ENCODE measurements at regions not wholly inside any gene's neighbourhood (a gene's known extent, or its start where the extent isn't known, plus 50 kb on each side); places are given as distances from the start of the nearest gene placed in this dataset.

DNA sequence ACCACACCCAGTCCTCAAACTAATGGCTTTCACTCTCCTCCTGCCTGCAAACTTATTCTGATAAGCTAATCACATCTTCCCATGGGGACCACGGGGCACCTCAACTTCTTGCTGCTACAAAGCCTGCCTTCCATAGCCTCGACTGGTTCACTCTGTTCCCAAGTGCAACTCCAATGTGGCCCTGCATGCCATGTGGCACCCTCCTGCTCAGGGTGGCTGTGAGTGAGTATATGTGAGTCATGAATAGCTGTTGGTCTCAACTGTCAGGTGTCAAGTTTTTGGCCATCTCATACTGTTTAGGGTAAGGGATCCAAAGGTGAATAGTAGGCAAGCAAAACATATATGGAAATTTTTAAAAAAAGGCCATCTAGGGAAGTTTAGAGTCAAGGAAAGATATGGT lies 276.1 kb upstream of the DCC start:
- H3K9me2 ChIP-seq, result no peaks in the 10 kb centered on the region
- H3K4me2 ChIP-seq, result no peak overlapping the region
- 20% methylated on average over 2 of the region's 2 CpGs for WGBS (ENCODE audit: low lambda C conversion rate)
- H3K4me3 ChIP-seq (ENCODE audit: low read depth in 2 of 2, low read length in 1 of 2), result no peak overlapping the region
- H3K9ac ChIP-seq, result no peak overlapping the region
- no peaks in the 10 kb centered on the region for H3K27me3 ChIP-seq (ENCODE audit: insufficient read depth)
- H3F3A ChIP-seq (replicated peaks; ENCODE audit: insufficient read depth), result no peaks in the 10 kb centered on the region
- H3K4me1 ChIP-seq (ENCODE audit: control insufficient read depth in 1 of 2, insufficient read depth in 2 of 2, low read depth in 1 of 2, low read length in 1 of 2), result no peaks in the 10 kb centered on the region; a peak in 1 of 4 replicates
- no peak for TF ChIP-seq TAF1 (IDR thresholded peaks at IDR 0.05; ENCODE audit: borderline replicate concordance, low read depth, low read length)
- TF ChIP-seq, protein P1, sequence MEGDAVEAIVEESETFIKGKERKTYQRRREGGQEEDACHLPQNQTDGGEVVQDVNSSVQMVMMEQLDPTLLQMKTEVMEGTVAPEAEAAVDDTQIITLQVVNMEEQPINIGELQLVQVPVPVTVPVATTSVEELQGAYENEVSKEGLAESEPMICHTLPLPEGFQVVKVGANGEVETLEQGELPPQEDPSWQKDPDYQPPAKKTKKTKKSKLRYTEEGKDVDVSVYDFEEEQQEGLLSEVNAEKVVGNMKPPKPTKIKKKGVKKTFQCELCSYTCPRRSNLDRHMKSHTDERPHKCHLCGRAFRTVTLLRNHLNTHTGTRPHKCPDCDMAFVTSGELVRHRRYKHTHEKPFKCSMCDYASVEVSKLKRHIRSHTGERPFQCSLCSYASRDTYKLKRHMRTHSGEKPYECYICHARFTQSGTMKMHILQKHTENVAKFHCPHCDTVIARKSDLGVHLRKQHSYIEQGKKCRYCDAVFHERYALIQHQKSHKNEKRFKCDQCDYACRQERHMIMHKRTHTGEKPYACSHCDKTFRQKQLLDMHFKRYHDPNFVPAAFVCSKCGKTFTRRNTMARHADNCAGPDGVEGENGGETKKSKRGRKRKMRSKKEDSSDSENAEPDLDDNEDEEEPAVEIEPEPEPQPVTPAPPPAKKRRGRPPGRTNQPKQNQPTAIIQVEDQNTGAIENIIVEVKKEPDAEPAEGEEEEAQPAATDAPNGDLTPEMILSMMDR (IDR thresholded peaks at IDR 0.05), result no peak
- ChIA-PET CTCF (interaction anchor here (1.2 kb wide), 1 partner anchor 17 kb away, joined by 3 read pairs; no protein-coding TSS in a partner anchor), POLR2A (no interaction called here)
- no peaks in the 10 kb centered on the region for H3K36me3 ChIP-seq (replicated peaks in 1 of 2; ENCODE audit: control insufficient read depth in 1 of 2, insufficient read depth in 2 of 2, low read length in 1 of 2)
- no peak for DNase-seq
- no peaks in the 10 kb centered on the region for H3K79me2 ChIP-seq (ENCODE audit: insufficient read depth)
- no peak overlapping the region for H3K27ac ChIP-seq (ENCODE audit: low read depth in 2 of 2, low read length in 1 of 2)
- H4K20me1 ChIP-seq (ENCODE audit: insufficient read depth), result no peaks in the 10 kb centered on the region
- H3K9me3 ChIP-seq, result no peaks in the 10 kb centered on the region; the same call in 1 of the 2 replicates
- H2AFZ ChIP-seq (ENCODE audit: low read depth), result no peak overlapping the region

DNA sequence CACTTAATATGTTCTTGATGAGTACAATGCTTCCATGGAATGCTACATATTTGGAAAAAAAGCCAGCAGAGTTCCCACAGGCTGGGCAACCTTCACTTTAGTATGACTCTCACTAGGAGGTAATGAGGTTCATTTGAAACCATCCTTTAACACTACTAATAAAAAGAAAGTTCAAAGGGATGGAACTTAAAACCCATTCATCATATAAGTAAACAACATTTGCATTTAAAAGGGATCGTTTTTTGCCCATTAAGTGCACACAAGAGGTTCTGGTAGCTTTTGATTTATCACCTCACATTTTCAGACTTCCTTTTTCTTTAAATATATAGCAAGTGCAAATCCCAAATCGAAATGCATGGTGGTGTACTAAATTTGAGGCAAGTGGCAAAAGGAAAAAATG lies 270.8 kb upstream of the DCC start:
- no peak overlapping the region for H3K4me2 ChIP-seq
- no peak for TF ChIP-seq SIN3A (IDR thresholded peaks at IDR 0.05; ENCODE audit: borderline replicate concordance, low read depth, low read length)
- no peak for DNase-seq
- CTCF ChIA-PET, result no interaction called here
- H3K27ac ChIP-seq (ENCODE audit: low read depth in 2 of 2, low read length in 1 of 2), result no peak overlapping the region
- H2AFZ ChIP-seq (ENCODE audit: low read depth), result no peak overlapping the region
- H3K9me2 ChIP-seq, result no peaks in the 10 kb centered on the region
- H4K20me1 ChIP-seq (ENCODE audit: insufficient read depth), result no peaks in the 10 kb centered on the region
- no peaks in the 10 kb centered on the region; the same call in 1 of the 2 replicates for H3K9me3 ChIP-seq
- no peak overlapping the region for H3K4me3 ChIP-seq (ENCODE audit: low read depth in 2 of 2, low read length in 1 of 2)
- no peaks in the 10 kb centered on the region for H3K4me1 ChIP-seq (ENCODE audit: control insufficient read depth in 1 of 2, insufficient read depth in 2 of 2, low read depth in 1 of 2, low read length in 1 of 2)
- H3F3A ChIP-seq (replicated peaks; ENCODE audit: insufficient read depth), result no peaks in the 10 kb centered on the region
- 7% methylated on average over 2 of the region's 2 CpGs for WGBS (ENCODE audit: low lambda C conversion rate)
- H3K79me2 ChIP-seq (ENCODE audit: insufficient read depth), result no peaks in the 10 kb centered on the region
- H3K36me3 ChIP-seq (replicated peaks in 1 of 2; ENCODE audit: control insufficient read depth in 1 of 2, insufficient read depth in 2 of 2, low read length in 1 of 2), result no peaks in the 10 kb centered on the region
- POLR2A ChIA-PET, result no interaction called here
- no peak overlapping the region for H3K9ac ChIP-seq
- H3K27me3 ChIP-seq (ENCODE audit: insufficient read depth), result no peaks in the 10 kb centered on the region

DNA sequence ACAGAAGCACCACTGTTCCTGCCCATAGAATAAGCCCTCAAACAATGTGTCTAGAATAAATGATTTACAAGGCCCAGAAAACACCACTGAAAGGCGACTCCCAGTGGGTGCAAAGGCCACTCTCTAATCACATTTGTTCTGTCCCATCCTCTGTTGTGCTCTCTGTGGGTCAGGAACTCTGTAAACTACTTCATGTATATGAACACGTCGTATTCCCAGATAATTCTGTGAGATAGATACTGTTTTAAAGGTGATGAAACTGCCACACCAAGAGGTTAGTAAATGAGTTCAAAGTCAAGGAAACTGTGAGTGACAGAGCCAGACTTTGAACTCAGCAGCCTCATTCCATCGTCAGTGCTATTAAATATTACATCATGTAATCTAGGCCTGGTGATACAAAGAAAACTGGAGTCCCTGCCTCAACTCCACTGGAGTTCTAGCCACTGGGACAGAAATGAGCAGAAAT lies 269.7 kb upstream of the DCC start:
- H3K9me3 ChIP-seq, result no peaks in the 10 kb centered on the region; the same call in 1 of the 2 replicates
- H2AFZ ChIP-seq (ENCODE audit: low read depth), result no peak overlapping the region
- 33% methylated on average over 4 of the region's 4 CpGs for WGBS (ENCODE audit: low lambda C conversion rate)
- CTCF ChIA-PET, result no interaction called here
- POLR2A ChIA-PET, result no interaction called here
- no peaks in the 10 kb centered on the region for H3K27me3 ChIP-seq (ENCODE audit: insufficient read depth)
- H3F3A ChIP-seq (replicated peaks; ENCODE audit: insufficient read depth), result no peaks in the 10 kb centered on the region
- H3K4me1 ChIP-seq (ENCODE audit: control insufficient read depth in 1 of 2, insufficient read depth in 2 of 2, low read depth in 1 of 2, low read length in 1 of 2), result no peaks in the 10 kb centered on the region
- H3K27ac ChIP-seq (ENCODE audit: low read depth in 2 of 2, low read length in 1 of 2), result no peak overlapping the region
- H3K9me2 ChIP-seq, result no peaks in the 10 kb centered on the region
- H3K4me3 ChIP-seq (ENCODE audit: low read depth in 2 of 2, low read length in 1 of 2), result no peak overlapping the region
- no peak for DNase-seq
- H3K36me3 ChIP-seq (replicated peaks in 1 of 2; ENCODE audit: control insufficient read depth in 1 of 2, insufficient read depth in 2 of 2, low read length in 1 of 2), result no peaks in the 10 kb centered on the region
- no peak overlapping the region for H3K4me2 ChIP-seq
- no peak overlapping the region for H3K9ac ChIP-seq
- no peaks in the 10 kb centered on the region for H3K79me2 ChIP-seq (ENCODE audit: insufficient read depth)
- no peaks in the 10 kb centered on the region for H4K20me1 ChIP-seq (ENCODE audit: insufficient read depth)
- TF ChIP-seq GATA2 (CRISPR knock-in tag; IDR thresholded peaks at IDR 0.05) (no peak), FOSL2 (IDR thresholded peaks at IDR 0.05; ENCODE audit: borderline replicate concordance, low read depth) (no peak), NFIC (IDR thresholded peaks at IDR 0.05; ENCODE audit: borderline replicate concordance) (no peak), FOXM1 (IDR thresholded peaks at IDR 0.05; ENCODE audit: low read depth) (no peak), FOXJ3 (CRISPR knock-in tag; IDR thresholded peaks at IDR 0.05) (no peak), RFX5 (IDR thresholded peaks at IDR 0.05; ENCODE audit: low read length) (no peak), TCF12 (IDR thresholded peaks at IDR 0.05) (no peak)

Measured in SK-N-SH (cell line).